ENCODE measurements at regions not wholly inside any gene's neighbourhood (a gene's known extent, or its start where the extent isn't known, plus 50 kb on each side); places are given as distances from the start of the nearest gene placed in this dataset.

DNA sequence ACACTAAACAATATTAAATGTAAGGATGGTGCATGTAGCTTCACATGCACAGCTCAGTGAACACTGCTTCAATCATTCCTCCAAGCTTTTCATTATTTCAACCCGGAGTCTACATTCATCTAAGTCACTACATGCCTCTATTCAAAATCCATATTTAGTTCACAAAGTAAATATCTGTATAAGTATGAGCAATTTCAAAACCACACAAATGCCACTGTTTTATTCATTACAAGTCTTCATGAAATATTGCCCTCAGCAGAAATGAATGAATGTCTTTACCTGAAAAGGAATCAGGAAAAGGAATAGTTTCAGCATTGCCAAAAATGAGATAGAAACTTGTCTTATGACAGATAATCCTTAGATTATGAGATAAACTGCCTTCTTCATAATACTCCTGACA is 149.4 kb downstream of the SLC38A4 start:
- in situ Hi-C loops (cut with MboI; ENCODE audit: low sequenced_read_pairs): loop anchor here (5.0 to 25.0 kb wide), 3 partner anchors 261 to 514 kb away; no protein-coding TSS in a partner anchor

More for the DNA sequence above, 149.4 kb downstream of the SLC38A4 start:
- Histone ChIP-seq H3K18ac (ENCODE audit: low read depth, low read length) (no peak overlapping the region), H2BK20ac (ENCODE audit: low read depth, low read length) (no peak overlapping the region), H3K9ac (ENCODE audit: low read depth, low read length) (no peak overlapping the region), H4K8ac (ENCODE audit: low read depth in 2 of 2, low read length in 2 of 2) (no peak overlapping the region), H4K5ac (ENCODE audit: low read depth, low read length) (no peak overlapping the region), H3K4me1 (ENCODE audit: control insufficient read depth, insufficient read depth, low read length) (peaks cover 3% of the 10 kb centered on the region), H3K56ac (ENCODE audit: extremely low read depth, insufficient read depth, low read length) (no peak overlapping the region), H3K36me3 (ENCODE audit: control insufficient read depth, insufficient read depth, low read length) (no peaks in the 10 kb centered on the region), H2BK15ac (ENCODE audit: low read depth, low read length) (no peak overlapping the region), H2BK120ac (ENCODE audit: low read depth, low read length) (peak overlapping the region; percentile 89; the same call in 1 of the 2 replicates), H4K91ac (ENCODE audit: insufficient read depth, low read depth, low read length) (no peak overlapping the region), H3K27me3 (ENCODE audit: control insufficient read depth, insufficient read depth, low read length) (no peaks in the 10 kb centered on the region), H2BK5ac (ENCODE audit: low read depth, low read length, poor library complexity, severe bottlenecking) (no peak overlapping the region), H4K20me1 (ENCODE audit: insufficient read depth, low read length) (no peaks in the 10 kb centered on the region), H2AFZ (replicated peaks; ENCODE audit: low read length, poor library complexity) (no peak overlapping the region), H2AK9ac (replicated peaks; ENCODE audit: low read depth, low read length, poor library complexity) (no peak overlapping the region), H3K4ac (ENCODE audit: low read depth, low read length) (peak overlapping the region; percentile 83; the same call in 1 of the 2 replicates), H2AK5ac (ENCODE audit: low read depth, low read length) (no peak overlapping the region), H3K27ac (ENCODE audit: insufficient read depth, low read length) (no peak overlapping the region), H3K9me3 (ENCODE audit: control insufficient read depth, insufficient read depth, low read length) (no peaks in the 10 kb centered on the region), H3K14ac (replicated peaks; ENCODE audit: low read depth, low read length) (no peak overlapping the region), H3K9me1 (ENCODE audit: insufficient read depth, low read length) (peaks cover 5% of the 10 kb centered on the region), H3K4me2 (ENCODE audit: low read depth, low read length) (no peak overlapping the region), H3K79me1 (ENCODE audit: low read depth in 1 of 2, low read length in 2 of 2) (peaks cover 0 to 3% of the 10 kb centered on the region in 2 experiments; a peak in 1 of 4 replicates), H3K4me3 (ENCODE audit: insufficient read depth, low read depth, low read length) (no peak overlapping the region), H3K23ac (ENCODE audit: low read depth, low read length) (no peak overlapping the region)
- intact Hi-C loops (cut with micrococcal nuclease): loop anchor here (2.0 to 10.0 kb wide), 2 partner anchors 258 to 552 kb away; no protein-coding TSS in a partner anchor
- dilution Hi-C loops (cut with HindIII; ENCODE audit: low sequenced_read_pairs, unreplicated experiment): no loop called here
- POLR2A ChIA-PET (ENCODE audit: unreplicated experiment): no interaction called here
- no peak for TF ChIP-seq MAFK (IDR thresholded peaks at IDR 0.05; ENCODE audit: low read depth, low read length)
- TF ChIP-seq NFE2L2 (IDR thresholded peaks at IDR 0.05; ENCODE audit: low read depth, low read length): no peak
- TF ChIP-seq, protein P1, sequence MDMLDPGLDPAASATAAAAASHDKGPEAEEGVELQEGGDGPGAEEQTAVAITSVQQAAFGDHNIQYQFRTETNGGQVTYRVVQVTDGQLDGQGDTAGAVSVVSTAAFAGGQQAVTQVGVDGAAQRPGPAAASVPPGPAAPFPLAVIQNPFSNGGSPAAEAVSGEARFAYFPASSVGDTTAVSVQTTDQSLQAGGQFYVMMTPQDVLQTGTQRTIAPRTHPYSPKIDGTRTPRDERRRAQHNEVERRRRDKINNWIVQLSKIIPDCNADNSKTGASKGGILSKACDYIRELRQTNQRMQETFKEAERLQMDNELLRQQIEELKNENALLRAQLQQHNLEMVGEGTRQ (IDR thresholded peaks at IDR 0.05; ENCODE audit: low read depth, low read length): no peak
- CTCF ChIA-PET: interaction anchor here (0.6 to 1.5 kb wide), 2 partner anchors 80 to 552 kb away, joined by 4 to 6 read pairs; no protein-coding TSS in a partner anchor
- BruUV-seq (replicated peaks): no TSS peak
- ATAC-seq (ENCODE audit: low read depth) (no peak), DNase-seq (no peak)
- no CpG with 5 or more reads among the region's 1 CpG for WGBS, 2 experiments (ENCODE audit: extremely low coverage in 2 of 2, insufficient read length in 1 of 2)

All from IMR-90 (cell line).